ENCODE measurements at regions not wholly inside any gene's neighbourhood (a gene's known extent, or its start where the extent isn't known, plus 50 kb on each side); places are given as distances from the start of the nearest gene placed in this dataset.
"Not testable (repeated sequence)": the region's sequence is repeated elsewhere in the genome, so short reads cannot be mapped to it uniquely, and the experiment has no call there.

GRCh38 chr6:48525849-48526248 is 414.9 kb upstream of the PTCHD4 start:
- DNase-seq (ENCODE audit: low read depth), result no peak
- TF ChIP-seq CTCF (conservative IDR thresholded peaks at IDR 0.05; ENCODE audit: low read depth, low read length), result no peak
- H3K4me3 ChIP-seq (ENCODE audit: low read depth, low read length), result no peak overlapping the region

- no peak overlapping the region for H3K4me3 ChIP-seq (ENCODE audit: low read depth, low read length)
- TF ChIP-seq CTCF (conservative IDR thresholded peaks at IDR 0.05; ENCODE audit: low read depth, low read length), result no peak
- DNase-seq (ENCODE audit: low read depth), result no peak
These were observed 410.0 kb upstream of the PTCHD4 start for GRCh38 chr6:48520951-48521350.

GRCh38 chr6:48512390-48512789 is 401.4 kb upstream of the PTCHD4 start:
- DNase-seq (ENCODE audit: low read depth), result no peak
- TF ChIP-seq CTCF (conservative IDR thresholded peaks at IDR 0.05; ENCODE audit: low read depth, low read length), result no peak
- H3K4me3 ChIP-seq (ENCODE audit: low read depth, low read length), result no peak overlapping the region

- TF ChIP-seq CTCF (conservative IDR thresholded peaks at IDR 0.05; ENCODE audit: low read depth, low read length), result no peak
- no peak for DNase-seq (ENCODE audit: low read depth)
- H3K4me3 ChIP-seq (ENCODE audit: low read depth, low read length), result no peak overlapping the region
These were observed 400.4 kb upstream of the PTCHD4 start for GRCh38 chr6:48511378-48511777.

GRCh38 chr6:48505621-48506020 is 394.6 kb upstream of the PTCHD4 start:
- TF ChIP-seq CTCF (conservative IDR thresholded peaks at IDR 0.05; ENCODE audit: low read depth, low read length), result no peak
- H3K4me3 ChIP-seq (ENCODE audit: low read depth, low read length), result no peak overlapping the region
- no peak for DNase-seq (ENCODE audit: low read depth)

- DNase-seq (ENCODE audit: low read depth), result not testable (repeated sequence)
These were observed 382.4 kb upstream of the PTCHD4 start for GRCh38 chr6:48493432-48493831.

GRCh38 chr6:48490658-48491057 is 379.7 kb upstream of the PTCHD4 start:
- H3K4me3 ChIP-seq (ENCODE audit: low read depth, low read length), result no peak overlapping the region
- DNase-seq (ENCODE audit: low read depth), result no peak
- TF ChIP-seq CTCF (conservative IDR thresholded peaks at IDR 0.05; ENCODE audit: low read depth, low read length), result no peak

More at GRCh38 chr6:48493432-48493831, 382.4 kb upstream of the PTCHD4 start:
- not testable (repeated sequence) for H3K4me3 ChIP-seq (ENCODE audit: low read depth, low read length)

GRCh38 chr6:48486876-48487275 is 375.9 kb upstream of the PTCHD4 start:
- no peak for TF ChIP-seq CTCF (conservative IDR thresholded peaks at IDR 0.05; ENCODE audit: low read depth, low read length)

More at GRCh38 chr6:48486876-48487275, 375.9 kb upstream of the PTCHD4 start:
- H3K4me3 ChIP-seq (ENCODE audit: low read depth, low read length), result no peak overlapping the region
- no peak for DNase-seq (ENCODE audit: low read depth)
